HL-60/S4 (cell line): ENCODE measurements at regions not wholly inside any gene's neighbourhood (a gene's known extent, or its start where the extent isn't known, plus 50 kb on each side); places are given as distances from the start of the nearest gene placed in this dataset.

Source experiments
- in situ Hi-C: fragments of 300-500 bp; cut with MboI; formaldehyde crosslinking; loops from 2 replicates; pipeline ENCODE4 v1.14.3; 2022; ENCODE audit warnings: low sequenced_read_pairs

GRCh38 chr19:16022251-16022650, 54.0 kb upstream of the TPM4 start:
- in situ Hi-C loops = no loop called here

GRCh38 chr19:16022681-16023080, 53.6 kb upstream of the TPM4 start:
- in situ Hi-C loops = no loop called here

- in situ Hi-C loops = no loop called here
Observed at GRCh38 chr19:16023146-16023915, 53.0 kb upstream of the TPM4 start.

- in situ Hi-C loops = loop anchor here (25.0 kb wide), 1 partner anchor 388 kb away; no protein-coding TSS in a partner anchor
Observed at GRCh38 chr19:16024266-16025107, 51.8 kb upstream of the TPM4 start.

GRCh38 chr19:16025108-16026101, 50.9 kb upstream of the TPM4 start:
- in situ Hi-C loops = loop anchor here (25.0 kb wide), 1 partner anchor 387 kb away; no protein-coding TSS in a partner anchor

GRCh38 chr19:16026131-16026530, 50.2 kb upstream of the TPM4 start:
- in situ Hi-C loops = loop anchor here (25.0 kb wide), 1 partner anchor 386 kb away; no protein-coding TSS in a partner anchor
